ENCODE measurements at regions not wholly inside any gene's neighbourhood (a gene's known extent, or its start where the extent isn't known, plus 50 kb on each side); places are given as distances from the start of the nearest gene placed in this dataset.

DNA sequence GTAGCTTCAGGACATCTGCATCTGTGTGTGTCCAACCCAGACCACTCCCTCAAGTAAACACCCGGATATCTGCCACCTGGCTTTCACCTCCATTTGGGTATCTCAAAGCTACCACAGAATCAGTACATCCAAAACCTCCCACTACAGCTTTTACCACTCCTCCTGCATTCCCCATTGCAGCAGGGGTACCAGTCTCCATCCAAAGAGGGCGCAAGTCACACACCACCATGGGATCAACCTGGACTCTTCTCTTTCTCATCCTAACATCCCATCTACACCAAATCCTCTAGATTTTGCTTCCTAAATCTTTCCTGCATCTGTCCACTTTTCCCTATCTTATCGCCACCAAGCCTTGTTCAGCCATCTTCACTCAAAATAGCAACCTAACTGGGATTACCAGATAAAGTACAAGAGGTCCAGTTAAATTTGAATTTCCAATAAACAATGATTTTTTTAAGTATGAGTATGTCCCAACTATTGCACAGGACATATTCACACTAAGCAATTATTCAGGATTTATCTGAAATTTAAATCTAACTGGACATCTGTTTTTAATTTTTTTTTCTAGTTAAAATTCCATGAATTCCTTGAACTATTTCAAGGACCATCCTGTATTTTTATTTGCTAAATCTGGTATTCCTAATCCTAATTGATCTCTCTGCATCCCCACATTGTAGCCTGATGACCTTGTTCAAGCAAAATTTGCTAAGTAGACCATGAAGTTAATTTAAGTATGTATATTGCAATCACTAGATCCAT lies 164.3 kb upstream of the MLN start:
- DNase-seq, result no peak

- DNase-seq, result no peak
Observed at GRCh38 chr6:33967265-33967767, 163.5 kb upstream of the MLN start.

GRCh38 chr6:33966536-33966935 lies 162.7 kb upstream of the MLN start:
- no peak for DNase-seq

GRCh38 chr6:33965766-33966165 lies 162.0 kb upstream of the MLN start:
- DNase-seq, result no peak

DNA sequence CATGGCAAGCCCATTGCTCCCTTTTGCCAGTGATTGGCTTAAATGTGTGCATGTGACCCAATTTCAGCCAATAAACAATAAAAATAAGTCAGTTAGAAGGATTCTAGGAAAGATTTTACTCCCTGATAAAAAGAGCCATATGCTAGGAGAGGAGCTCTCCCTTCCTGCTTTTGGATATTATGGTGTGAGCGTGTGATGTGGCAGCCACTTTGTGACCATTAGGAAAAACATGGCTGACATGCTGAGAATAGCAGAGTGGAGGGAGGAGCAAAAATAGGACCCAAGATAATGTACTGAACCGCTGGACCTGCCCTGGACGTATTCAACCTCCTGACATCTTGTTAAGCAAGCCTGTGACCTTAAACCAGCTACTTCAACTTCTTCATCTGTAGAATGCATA lies 160.6 kb upstream of the MLN start:
- no peak for DNase-seq

DNA sequence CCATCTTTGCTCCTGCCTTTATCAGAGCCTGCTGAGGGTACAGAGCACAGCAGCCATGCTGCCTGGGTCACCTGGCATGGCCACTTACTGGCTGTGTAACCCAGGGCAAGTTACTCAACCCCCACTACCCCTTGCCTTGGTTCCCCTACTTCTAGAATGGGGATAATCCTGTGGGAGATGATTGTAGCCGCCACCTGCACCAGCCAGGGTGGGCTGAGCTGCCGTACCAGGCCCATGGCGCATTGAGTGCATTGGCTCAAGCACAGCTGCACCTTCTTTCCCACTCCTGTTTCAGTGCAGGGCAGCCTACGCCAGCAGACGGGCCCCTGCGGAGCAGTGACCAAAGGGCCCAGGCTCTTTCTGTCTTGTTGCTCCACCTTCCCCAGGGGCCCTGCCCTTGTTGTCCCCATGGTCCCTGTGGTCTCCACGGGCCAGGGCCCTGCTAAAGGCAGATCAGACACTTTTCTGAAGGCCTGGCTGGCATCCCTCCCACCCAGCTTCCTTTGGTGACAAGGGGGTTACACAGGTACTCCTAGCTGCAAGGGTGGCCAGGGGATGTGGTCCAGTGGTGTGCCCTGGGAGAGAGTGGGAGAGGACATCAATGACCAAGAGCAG lies 159.4 kb upstream of the MLN start:
- no peak for DNase-seq

- DNase-seq, result no peak
Observed at GRCh38 chr6:33962246-33963027, 158.6 kb upstream of the MLN start.

- no peak for DNase-seq
Observed at GRCh38 chr6:33961691-33962090, 157.9 kb upstream of the MLN start.

- no peak for DNase-seq
Observed at GRCh38 chr6:33960345-33961313, 156.8 kb upstream of the MLN start.

DNA sequence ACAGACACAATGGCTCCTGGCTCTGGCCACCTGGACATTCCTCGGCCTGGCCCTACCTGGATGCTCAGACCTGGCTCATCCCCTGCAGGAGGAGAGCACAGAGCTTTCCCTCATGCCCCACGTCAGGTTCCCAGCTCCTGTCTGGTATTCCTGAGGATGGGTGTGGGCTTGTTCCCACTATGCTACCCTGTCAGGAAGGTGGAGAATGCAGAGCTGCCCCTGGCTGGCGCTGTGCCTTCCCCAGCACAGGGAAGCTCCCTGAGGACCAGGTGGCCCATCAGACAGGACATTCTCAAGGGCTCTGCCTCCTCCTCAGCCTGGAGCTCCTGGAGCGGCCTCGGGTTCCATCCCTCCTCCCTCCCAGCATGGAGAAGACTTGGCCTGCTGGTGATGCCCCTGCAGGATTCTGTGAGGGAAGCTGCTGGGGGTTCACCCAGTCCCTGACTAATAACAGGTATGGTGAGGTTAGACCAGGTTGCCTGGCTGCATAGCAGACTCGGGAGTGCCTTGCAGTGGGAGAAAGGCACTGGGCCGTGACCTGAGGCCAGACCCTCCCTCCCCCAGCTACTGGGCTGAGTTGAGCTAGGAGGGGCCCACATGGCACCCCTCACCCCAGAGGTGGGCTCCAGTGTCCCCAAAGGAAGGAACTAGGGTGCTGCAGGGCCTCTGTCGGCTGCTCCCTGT lies 156.0 kb upstream of the MLN start:
- DNase-seq, result no peak

- DNase-seq, result no peak
Observed at GRCh38 chr6:33959329-33959651, 155.5 kb upstream of the MLN start.

DNA sequence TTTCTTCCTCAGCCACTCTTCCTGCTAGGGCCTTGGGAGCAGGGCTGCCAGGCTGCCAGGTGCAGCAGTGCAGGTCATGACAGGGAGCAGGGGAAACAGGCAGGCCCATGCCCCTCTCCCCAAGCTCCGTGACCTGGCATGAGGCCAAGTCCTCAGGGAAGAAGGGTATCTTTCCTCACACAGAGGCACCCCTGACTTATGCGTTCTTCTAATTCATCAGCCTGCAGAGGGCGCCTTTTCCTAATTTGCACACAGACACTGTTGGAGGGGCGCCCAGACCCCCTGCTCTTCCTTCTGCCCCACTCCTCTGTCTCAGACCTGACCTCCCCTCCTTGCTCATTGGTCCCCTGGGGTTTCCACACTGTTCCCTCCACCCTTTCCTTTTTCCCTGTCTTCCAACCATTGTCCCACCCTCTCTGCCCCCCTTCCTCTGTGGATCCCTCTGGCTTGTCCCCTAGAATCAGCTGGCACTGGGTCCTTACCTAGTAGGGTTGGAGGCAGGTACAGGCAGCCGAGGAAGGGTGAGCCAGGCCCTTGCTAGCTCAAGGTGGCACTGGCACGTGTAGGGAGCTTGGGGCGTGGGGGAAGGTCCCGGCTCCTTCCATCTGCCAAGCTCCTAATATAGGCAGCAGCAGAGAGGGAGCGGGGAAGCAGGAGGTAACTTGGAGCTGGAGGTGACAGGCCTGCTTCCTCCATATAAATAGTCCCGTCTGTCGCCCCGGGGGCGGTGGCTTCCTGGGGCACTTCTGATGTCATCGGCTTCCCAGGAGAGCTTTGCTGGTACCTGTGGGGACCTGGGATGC lies 154.9 kb upstream of the MLN start:
- peak; percentile 46 for DNase-seq

DNA sequence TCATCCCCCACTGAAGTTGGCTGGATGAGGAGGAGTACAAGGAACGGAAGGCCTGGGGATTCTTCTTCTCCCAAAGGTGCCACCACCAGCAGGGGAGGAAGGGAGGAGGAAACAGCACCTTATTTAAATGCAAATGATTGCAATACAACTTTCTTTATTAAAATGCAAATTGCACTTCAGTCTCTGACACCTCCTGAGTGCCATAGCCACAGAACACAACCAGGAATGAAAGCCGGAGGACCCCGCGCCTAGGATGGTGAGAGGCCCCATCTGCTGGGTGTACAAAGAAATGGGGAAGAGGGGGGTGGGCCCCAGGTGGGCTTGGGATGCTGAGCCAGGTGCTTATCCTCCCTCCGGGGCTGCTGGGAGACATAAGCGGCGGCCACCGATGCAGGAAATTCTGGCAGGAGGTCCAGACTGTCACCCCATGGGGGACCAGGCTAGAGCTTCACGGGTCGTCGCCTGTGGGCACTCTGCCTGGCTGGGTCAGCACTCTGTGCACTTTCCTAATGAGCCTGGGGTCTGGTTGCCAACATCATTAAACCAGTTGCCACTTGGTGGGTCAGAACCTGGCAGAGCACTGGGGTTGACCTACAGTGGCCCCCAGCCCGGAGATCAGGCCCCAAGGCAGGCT lies 154.2 kb upstream of the MLN start:
- DNase-seq, result peak; percentile 28

DNA sequence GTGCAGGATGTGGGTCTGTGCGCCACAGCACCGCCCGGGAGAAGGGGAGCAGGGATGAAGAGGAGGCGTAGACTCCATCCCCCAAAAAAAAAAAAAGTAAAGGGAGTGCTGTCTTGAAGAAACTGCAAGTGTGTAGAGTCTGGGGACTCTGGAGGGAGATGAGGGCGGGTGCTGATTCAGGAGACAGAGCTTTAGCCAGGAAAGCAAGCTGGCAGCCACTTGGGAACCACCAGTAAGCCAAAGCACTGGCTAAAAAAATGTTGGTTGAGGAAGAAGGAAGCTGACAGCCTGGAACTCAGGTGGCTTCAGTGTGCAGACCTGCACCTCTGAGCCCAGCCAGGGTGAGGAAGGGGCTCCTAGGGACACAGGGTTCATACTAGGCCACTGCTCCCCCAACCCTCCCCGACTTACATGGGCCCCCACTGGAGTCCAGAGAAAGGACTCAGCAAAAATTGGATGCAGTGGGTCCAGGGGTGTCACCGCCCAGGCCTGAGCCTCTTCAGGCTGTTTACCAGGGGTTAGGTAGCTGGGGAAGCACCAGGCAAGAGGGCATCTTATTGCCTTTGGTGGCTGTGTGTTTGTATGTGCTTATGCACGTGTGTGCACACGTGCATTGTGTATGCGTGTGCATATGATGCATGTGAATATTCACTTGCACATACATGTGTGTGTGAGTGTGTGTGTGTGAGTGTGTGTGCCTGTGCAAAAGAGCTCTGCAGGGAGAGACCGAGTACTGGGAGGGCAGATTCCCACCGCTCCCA lies 153.5 kb upstream of the MLN start:
- no peak for DNase-seq

- no peak for DNase-seq
Observed at GRCh38 chr6:33956206-33956605, 152.4 kb upstream of the MLN start.

- no peak for DNase-seq
Observed at GRCh38 chr6:33955566-33955965, 151.8 kb upstream of the MLN start.

DNA sequence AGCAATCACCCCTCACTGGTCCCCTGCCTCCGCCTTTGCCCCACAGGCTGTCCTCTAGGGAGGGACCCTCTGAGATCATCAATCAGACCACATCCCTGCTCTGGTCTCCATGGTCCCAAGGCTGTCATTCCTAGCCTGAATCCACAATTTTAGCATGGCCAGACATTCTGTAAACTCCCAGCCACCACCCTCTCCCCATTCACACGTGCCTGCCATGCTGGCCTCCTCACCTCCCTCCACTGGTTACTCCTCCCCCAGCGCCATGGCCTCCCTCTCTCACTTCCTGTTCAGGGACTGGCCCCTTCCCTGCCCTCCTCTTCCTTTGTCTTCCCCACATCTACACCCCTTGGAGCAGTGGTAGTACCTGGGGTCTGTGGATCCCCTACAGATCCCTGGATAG lies 150.7 kb upstream of the MLN start:
- DNase-seq, result no peak

GRCh38 chr6:33953171-33953570 lies 149.4 kb upstream of the MLN start:
- no peak for DNase-seq

DNA sequence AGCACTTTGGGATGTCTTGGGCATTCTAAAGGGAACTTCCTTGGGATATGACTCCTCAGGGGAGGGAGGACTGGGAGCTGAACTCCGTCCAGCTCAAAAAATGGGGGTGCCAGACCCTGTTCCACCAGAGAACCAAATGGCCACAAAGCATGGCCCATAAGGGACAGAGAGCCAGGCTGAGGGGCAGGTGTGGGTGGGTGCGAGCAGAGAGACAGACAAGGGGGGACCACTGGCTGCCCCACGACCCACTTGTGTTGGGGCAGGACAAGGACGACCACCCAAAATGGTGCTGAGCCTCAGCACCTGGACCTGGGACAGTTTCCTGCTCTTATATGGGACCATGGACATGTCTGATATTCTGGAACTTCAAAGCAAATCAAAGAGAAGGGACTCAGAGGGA lies 148.2 kb upstream of the MLN start:
- DNase-seq, result no peak
